ENCODE measurements at regions not wholly inside any gene's neighbourhood (a gene's known extent, or its start where the extent isn't known, plus 50 kb on each side); places are given as distances from the start of the nearest gene placed in this dataset.

DNA sequence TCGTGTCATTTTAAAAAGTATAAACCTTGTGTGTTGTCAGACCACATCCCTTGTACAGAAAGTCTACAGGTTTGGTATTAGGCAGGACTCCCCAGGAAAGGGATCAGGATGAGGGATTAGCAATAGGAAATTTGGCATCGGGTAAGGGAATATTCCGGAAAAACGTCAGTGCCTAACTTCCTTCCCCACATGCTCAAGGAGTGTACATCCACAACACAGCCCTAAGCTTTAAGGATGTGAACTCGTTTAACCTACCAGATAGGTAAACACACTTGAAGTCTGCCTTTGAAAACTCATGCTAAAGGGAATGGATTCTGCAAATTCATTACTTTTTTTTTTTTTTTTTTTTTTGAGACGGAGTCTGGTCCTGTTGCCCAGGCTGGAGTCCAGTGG lies 194.9 kb downstream of the SKIDA1 start:
- DNase-seq (ENCODE audit: insufficient read length, low spot score, missing footprints): no peak
- Histone ChIP-seq H3K36me3 (ENCODE audit: insufficient read depth, low read length) (no peaks in the 10 kb centered on the region), H2AFZ (ENCODE audit: low read length) (peak overlapping the region; percentile 50), H3K4me2 (ENCODE audit: insufficient read depth, low read length) (no peak overlapping the region), H3K27ac (ENCODE audit: low read depth, low read length) (no peak overlapping the region), H3K79me2 (ENCODE audit: insufficient read depth, low read length) (no peaks in the 10 kb centered on the region), H4K20me1 (ENCODE audit: insufficient read depth, low read length) (no peaks in the 10 kb centered on the region), H3K9me3 (ENCODE audit: low read depth, low read length) (no peaks in the 10 kb centered on the region), H3K4me3 (ENCODE audit: insufficient read depth, low read length) (no peak overlapping the region), H3K4me1 (ENCODE audit: insufficient read depth, low read length) (peaks cover 21% of the 10 kb centered on the region), H3K27me3 (ENCODE audit: insufficient read depth, low read length) (no peaks in the 10 kb centered on the region)
- TF ChIP-seq, protein P1, sequence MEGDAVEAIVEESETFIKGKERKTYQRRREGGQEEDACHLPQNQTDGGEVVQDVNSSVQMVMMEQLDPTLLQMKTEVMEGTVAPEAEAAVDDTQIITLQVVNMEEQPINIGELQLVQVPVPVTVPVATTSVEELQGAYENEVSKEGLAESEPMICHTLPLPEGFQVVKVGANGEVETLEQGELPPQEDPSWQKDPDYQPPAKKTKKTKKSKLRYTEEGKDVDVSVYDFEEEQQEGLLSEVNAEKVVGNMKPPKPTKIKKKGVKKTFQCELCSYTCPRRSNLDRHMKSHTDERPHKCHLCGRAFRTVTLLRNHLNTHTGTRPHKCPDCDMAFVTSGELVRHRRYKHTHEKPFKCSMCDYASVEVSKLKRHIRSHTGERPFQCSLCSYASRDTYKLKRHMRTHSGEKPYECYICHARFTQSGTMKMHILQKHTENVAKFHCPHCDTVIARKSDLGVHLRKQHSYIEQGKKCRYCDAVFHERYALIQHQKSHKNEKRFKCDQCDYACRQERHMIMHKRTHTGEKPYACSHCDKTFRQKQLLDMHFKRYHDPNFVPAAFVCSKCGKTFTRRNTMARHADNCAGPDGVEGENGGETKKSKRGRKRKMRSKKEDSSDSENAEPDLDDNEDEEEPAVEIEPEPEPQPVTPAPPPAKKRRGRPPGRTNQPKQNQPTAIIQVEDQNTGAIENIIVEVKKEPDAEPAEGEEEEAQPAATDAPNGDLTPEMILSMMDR (IDR thresholded peaks at IDR 0.05; ENCODE audit: extremely low read depth, low read depth, low read length): no peak

DNA sequence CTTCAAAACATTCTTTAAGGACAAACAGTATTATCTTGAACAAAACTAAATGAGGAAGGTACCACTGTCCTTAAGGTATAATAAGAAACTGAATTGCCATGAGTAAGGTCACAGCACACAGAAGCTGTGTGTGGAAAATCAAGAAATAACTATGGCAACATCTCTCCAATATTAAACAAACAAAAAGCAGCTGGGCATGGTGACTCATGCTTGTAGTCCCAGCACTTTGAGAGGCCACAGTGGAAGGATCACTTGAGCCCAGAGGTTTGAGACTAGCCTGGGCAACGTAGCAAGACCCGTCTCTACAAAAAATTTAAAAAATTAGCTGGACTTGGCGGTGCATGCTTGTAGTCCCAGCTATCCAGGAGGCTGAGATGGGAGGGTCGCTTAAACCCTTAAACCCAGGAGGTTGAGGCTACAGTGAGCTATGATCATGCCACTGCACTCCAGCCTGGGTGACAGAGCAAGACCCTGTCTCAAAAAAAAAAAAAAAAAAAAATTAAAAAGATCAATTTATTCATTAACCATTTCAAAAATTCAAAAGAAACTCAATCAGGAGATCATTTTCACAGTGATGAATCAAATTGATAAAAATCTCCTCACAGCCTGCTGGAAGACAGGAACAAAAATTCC lies 195.4 kb downstream of the SKIDA1 start:
- Histone ChIP-seq H3K27me3 (ENCODE audit: insufficient read depth, low read length) (no peaks in the 10 kb centered on the region), H3K4me1 (ENCODE audit: insufficient read depth, low read length) (peaks cover 16% of the 10 kb centered on the region), H3K4me3 (ENCODE audit: insufficient read depth, low read length) (no peak overlapping the region), H3K27ac (ENCODE audit: low read depth, low read length) (peak overlapping the region; percentile 42), H3K36me3 (ENCODE audit: insufficient read depth, low read length) (no peaks in the 10 kb centered on the region), H4K20me1 (ENCODE audit: insufficient read depth, low read length) (no peaks in the 10 kb centered on the region), H2AFZ (ENCODE audit: low read length) (no peak overlapping the region), H3K9me3 (ENCODE audit: low read depth, low read length) (no peaks in the 10 kb centered on the region), H3K79me2 (ENCODE audit: insufficient read depth, low read length) (no peaks in the 10 kb centered on the region), H3K4me2 (ENCODE audit: insufficient read depth, low read length) (no peak overlapping the region)
- DNase-seq (ENCODE audit: insufficient read length, low spot score, missing footprints): peak; percentile 37
- TF ChIP-seq, protein P1 (IDR thresholded peaks at IDR 0.05; ENCODE audit: extremely low read depth, low read depth, low read length): no peak

DNA sequence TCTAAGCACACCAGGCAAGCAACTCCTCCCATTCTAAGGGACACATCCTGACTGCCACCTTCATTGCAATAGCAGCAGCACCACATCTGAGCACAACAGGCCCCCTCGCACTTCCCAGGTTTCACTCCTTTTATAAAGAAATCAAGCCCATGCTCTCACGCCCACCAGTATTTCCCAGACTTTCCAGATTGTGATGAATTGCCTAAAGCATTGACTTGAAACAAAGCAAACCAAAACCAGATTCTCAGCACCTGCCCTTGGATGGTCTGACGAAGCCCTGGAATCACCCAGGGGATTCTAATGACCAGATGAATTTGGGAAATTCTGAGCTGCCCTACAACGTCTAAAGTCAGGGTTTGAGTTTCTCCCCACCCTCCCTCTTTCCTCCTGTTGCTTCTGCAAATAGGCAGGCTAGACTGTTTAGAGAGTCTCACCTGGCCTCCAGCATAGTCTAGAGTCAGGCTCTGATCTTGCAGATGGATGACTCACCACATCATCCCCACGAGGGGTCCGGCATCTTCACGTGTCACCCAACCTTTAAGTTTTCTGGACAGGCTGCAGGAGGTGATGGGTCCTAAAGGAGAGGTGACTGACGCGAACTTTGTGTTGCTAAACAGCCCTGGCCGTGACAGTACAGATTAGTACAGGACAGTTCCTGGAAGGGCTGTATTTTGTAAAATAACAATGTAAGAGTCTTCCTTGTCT lies 198.0 kb downstream of the SKIDA1 start:
- DNase-seq (ENCODE audit: insufficient read length, low spot score, missing footprints): no peak
- H3K4me1 ChIP-seq (ENCODE audit: insufficient read depth, low read length): peaks cover 12% of the 10 kb centered on the region
- no peaks in the 10 kb centered on the region for H3K79me2 ChIP-seq (ENCODE audit: insufficient read depth, low read length)
- H3K36me3 ChIP-seq (ENCODE audit: insufficient read depth, low read length): no peaks in the 10 kb centered on the region
- H3K27ac ChIP-seq (ENCODE audit: low read depth, low read length): no peak overlapping the region
- TF ChIP-seq, protein P1 (IDR thresholded peaks at IDR 0.05; ENCODE audit: extremely low read depth, low read depth, low read length): no peak
- no peaks in the 10 kb centered on the region for H4K20me1 ChIP-seq (ENCODE audit: insufficient read depth, low read length)
- H3K4me2 ChIP-seq (ENCODE audit: insufficient read depth, low read length): no peak overlapping the region
- no peak overlapping the region for H2AFZ ChIP-seq (ENCODE audit: low read length)
- H3K9me3 ChIP-seq (ENCODE audit: low read depth, low read length): no peaks in the 10 kb centered on the region
- no peak overlapping the region for H3K4me3 ChIP-seq (ENCODE audit: insufficient read depth, low read length)
- no peaks in the 10 kb centered on the region for H3K27me3 ChIP-seq (ENCODE audit: insufficient read depth, low read length)

DNA sequence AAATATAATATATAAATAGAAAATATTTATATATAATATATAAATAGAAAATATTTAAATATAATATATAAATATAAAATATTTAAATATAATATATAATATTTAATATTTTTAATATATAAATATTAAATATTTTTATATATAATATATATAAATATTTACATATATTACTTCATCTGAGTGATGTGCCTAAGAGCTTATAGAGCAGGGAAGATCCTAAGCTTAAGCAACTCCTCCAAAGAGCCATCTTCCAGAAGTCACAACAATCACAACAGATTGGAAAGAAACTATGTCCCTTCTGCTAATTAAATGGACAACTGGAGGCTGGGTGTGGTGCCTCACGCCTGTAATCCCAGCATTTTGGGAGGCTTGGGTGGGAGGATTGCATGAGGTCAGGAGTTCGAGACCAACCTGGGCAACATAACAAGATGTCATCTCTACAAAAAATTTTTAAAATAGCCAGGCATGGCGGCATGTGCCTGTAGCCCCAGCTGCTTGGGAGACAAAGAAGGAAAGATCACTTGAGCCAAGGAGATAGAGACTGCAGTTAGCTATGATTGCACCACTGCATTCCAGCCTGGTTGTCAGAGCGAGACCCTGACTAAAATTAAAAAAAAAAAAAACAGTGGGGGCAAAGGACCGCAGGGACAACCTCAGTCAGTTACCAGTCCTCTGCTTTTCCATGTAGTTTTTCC lies 198.7 kb downstream of the SKIDA1 start:
- H3K4me1 ChIP-seq (ENCODE audit: insufficient read depth, low read length): peaks cover 12% of the 10 kb centered on the region
- no peaks in the 10 kb centered on the region for H3K9me3 ChIP-seq (ENCODE audit: low read depth, low read length)
- H4K20me1 ChIP-seq (ENCODE audit: insufficient read depth, low read length): no peaks in the 10 kb centered on the region
- TF ChIP-seq, protein P1 (IDR thresholded peaks at IDR 0.05; ENCODE audit: extremely low read depth, low read depth, low read length): no peak
- no peaks in the 10 kb centered on the region for H3K36me3 ChIP-seq (ENCODE audit: insufficient read depth, low read length)
- H2AFZ ChIP-seq (ENCODE audit: low read length): no peak overlapping the region
- no peaks in the 10 kb centered on the region for H3K27me3 ChIP-seq (ENCODE audit: insufficient read depth, low read length)
- no peak for DNase-seq (ENCODE audit: insufficient read length, low spot score, missing footprints)
- H3K79me2 ChIP-seq (ENCODE audit: insufficient read depth, low read length): no peaks in the 10 kb centered on the region
- H3K27ac ChIP-seq (ENCODE audit: low read depth, low read length): no peak overlapping the region
- no peak overlapping the region for H3K4me2 ChIP-seq (ENCODE audit: insufficient read depth, low read length)
- H3K4me3 ChIP-seq (ENCODE audit: insufficient read depth, low read length): no peak overlapping the region
